GM18867 (cell line): ENCODE measurements at regions not wholly inside any gene's neighbourhood (a gene's known extent, or its start where the extent isn't known, plus 50 kb on each side); places are given as distances from the start of the nearest gene placed in this dataset.

Experiments
- ATAC-seq: cut with Tn5 transposase; IDR thresholded peaks from one replicate; pipeline ENCODE4 v1.9.1; 2021; ENCODE audit warnings: mild to moderate bottlenecking, moderate library complexity; ENCODE audit not compliant: unreplicated experiment

GRCh38 chr5:143569722-143570567, 166.5 kb upstream of the NR3C1 start:
- no peak for ATAC-seq

- no peak for ATAC-seq
Observed at GRCh38 chr5:143569213-143569701, 165.8 kb upstream of the NR3C1 start.

GRCh38 chr5:143567583-143568504, 164.4 kb upstream of the NR3C1 start:
- no peak for ATAC-seq

- no peak for ATAC-seq
Observed at GRCh38 chr5:143566139-143566538, 162.7 kb upstream of the NR3C1 start.

- peak; percentile 99 for ATAC-seq
Observed at GRCh38 chr5:143564417-143564816, 160.9 kb upstream of the NR3C1 start.

GRCh38 chr5:143562935-143563334, 159.4 kb upstream of the NR3C1 start:
- ATAC-seq, result no peak

DNA sequence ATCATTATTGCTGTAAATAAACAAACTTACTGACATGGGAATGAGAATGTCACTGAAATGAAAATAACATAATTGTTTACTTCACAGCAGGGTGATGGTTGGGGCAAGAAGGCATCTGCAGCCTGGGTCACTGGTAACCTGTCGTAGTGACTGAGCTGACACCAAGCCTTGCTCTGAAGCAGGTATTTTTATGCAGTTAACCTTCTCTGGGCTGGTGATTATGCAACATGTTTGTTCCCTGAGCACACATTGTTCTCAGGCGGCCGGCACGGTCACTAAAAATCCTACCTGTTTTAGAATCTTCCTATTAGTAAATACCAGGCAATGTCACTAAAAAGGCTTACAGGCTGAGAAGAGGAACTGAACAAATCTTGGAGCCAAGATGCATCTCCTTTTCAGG, 157.7 kb upstream of the NR3C1 start:
- no peak for ATAC-seq

- ATAC-seq, result no peak
Observed at GRCh38 chr5:143560378-143560777, 156.9 kb upstream of the NR3C1 start.

DNA sequence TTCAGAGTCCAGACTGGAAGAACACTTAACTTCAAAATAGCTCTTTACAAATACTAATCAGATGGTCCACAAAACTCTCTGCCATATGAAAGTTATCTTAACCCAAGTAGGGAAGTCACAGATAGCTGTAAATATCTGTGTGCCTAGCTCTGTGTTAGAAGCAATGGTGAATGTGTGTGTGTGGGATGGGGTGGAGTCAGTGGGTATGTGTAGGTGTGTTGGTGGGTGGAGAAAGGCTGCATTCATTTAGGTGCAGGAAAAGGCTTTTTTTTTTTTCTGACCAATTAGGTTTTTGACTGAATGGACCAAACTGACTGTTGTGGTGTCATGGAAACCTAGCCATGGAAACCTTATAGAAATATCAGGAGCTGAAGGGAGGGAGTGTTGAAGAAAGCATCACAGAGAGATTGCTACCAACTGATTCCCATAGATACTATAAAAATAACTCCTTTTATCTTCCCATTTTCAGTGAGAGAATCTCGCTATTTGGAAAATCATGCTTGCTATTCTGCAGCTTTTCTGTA, 156.2 kb upstream of the NR3C1 start:
- no peak for ATAC-seq

- ATAC-seq, result no peak
Observed at GRCh38 chr5:143558048-143558447, 154.6 kb upstream of the NR3C1 start.

GRCh38 chr5:143557061-143557818, 153.8 kb upstream of the NR3C1 start:
- ATAC-seq, result no peak

GRCh38 chr5:143554918-143555477, 151.5 kb upstream of the NR3C1 start:
- ATAC-seq, result no peak

- ATAC-seq, result no peak
Observed at GRCh38 chr5:143554187-143554717, 150.8 kb upstream of the NR3C1 start.

GRCh38 chr5:143552680-143553079, 149.2 kb upstream of the NR3C1 start:
- no peak for ATAC-seq

- no peak for ATAC-seq
Observed at GRCh38 chr5:143551820-143552251, 148.3 kb upstream of the NR3C1 start.

GRCh38 chr5:143550986-143551630, 147.6 kb upstream of the NR3C1 start:
- ATAC-seq, result no peak

DNA sequence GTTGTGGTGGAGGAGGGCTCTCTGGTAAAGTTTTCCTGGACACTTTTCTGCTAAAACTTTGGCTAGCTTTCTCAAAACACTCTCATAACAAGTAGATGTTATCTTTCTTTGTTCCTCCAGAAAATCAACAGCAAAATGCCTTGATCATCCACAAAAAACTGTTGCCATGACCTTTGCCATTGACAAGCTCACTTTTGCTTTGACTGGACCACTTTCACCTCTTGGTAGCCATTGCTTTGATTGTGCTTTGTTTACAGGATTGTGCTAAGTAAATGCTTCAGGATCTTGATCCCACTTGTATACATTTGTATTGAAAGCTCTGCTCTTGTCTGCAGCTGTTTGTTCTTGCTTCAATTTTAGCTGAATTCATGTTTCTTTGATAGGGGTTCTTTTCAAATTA, 143.9 kb upstream of the NR3C1 start:
- ATAC-seq, result no peak

DNA sequence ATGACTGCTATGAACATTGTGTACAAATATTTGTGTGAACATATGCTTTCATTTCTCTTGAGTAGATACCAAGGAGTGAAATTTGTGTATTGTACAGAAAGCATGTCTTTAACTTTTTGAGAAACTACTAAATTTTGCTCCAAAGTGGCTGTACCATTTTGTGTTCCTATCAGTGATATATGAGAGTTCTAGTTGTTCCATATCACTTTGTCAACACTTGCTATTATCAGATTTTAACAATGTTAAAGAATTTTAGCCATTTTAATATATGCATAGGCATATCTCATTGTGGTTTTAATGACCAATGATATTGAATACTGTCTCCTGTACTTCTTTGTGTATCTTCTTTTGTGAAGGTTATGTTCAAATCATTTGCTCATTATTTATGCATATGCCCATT, 142.9 kb upstream of the NR3C1 start:
- no peak for ATAC-seq

- no peak for ATAC-seq
Observed at GRCh38 chr5:143544606-143545005, 141.1 kb upstream of the NR3C1 start.
